Tibial artery (tissue), 4 donors: ENCODE measurements at regions not wholly inside any gene's neighbourhood (a gene's known extent, or its start where the extent isn't known, plus 50 kb on each side); places are given as distances from the start of the nearest gene placed in this dataset.
A peak's percentile ranks its signal among the peaks of the same experiment; 100 is the strongest.
"Not testable (repeated sequence)": the region's sequence is repeated elsewhere in the genome, so short reads cannot be mapped to it uniquely, and the experiment has no call there.

Source experiments
- DNase-seq, 2 donors: peaks; one replicate each; pipeline ENCODE4 v3.0.0-alpha.2; 2019
- H3K27ac ChIP-seq, 2 donors: fragments of 200-600 bp; sonication (generic) in 1 of 2; 1 replicate in 1 of 2; 2 replicates in 1 of 2; pipeline ENCODE4 v1.5.1; 2018 to 2019; ENCODE audit warnings: mild to moderate bottlenecking in 1 of 2
- H3K27me3 ChIP-seq, 2 donors: fragments of 200-600 bp; sonication (generic) in 1 of 2; one replicate each; pipeline versions ENCODE4 v1.5.1 to v1.6.0; 2016 to 2019
- H3K36me3 ChIP-seq, 3 donors: fragments of 200-600 bp; sonication (generic) in 2 of 3; one replicate each; pipeline ENCODE4 v1.5.1; 2016 to 2019; ENCODE audit warnings: mild to moderate bottlenecking in 2 of 3
- H3K4me1 ChIP-seq, 4 donors: fragments of 200-600 bp; sonication (generic) in 2 of 4; 1 replicate in 3 of 4; 2 replicates in 1 of 4; pipeline ENCODE4 v1.5.1; 2016 to 2019
- H3K4me3 ChIP-seq, 2 donors: fragments of 200-600 bp; sonication (generic) in 1 of 2; 1 replicate in 1 of 2; 2 replicates in 1 of 2; pipeline ENCODE4 v1.5.1; 2018 to 2019; ENCODE audit warnings: mild to moderate bottlenecking in 2 of 2
- H3K9me3 ChIP-seq, 3 donors: fragments of 200-600 bp; sonication (generic) in 1 of 3; one replicate each; pipeline ENCODE4 v1.5.1; 2016 to 2019
- CTCF ChIP-seq, 2 experiments: fragments of 200-600 bp in 1 of 2; fragments of 450-650 bp in 1 of 2; IDR thresholded peaks; one replicate each; pipeline ENCODE4 v1.5.1; 2017 to 2019; ENCODE audit warnings: antibody characterized with exemption in 2 of 2, mild to moderate bottlenecking in 1 of 2, moderate library complexity in 1 of 2
- intact Hi-C: fragments of 100-400 bp; cut with DNase I; formaldehyde crosslinking; loops from one replicate; pipeline ENCODE4 v1.15.0; 2023; ENCODE audit warnings: low total_unique reads

GRCh38 chr11:71173709-71174108 lies 78.7 kb downstream of the SHANK2 start:
- TF ChIP-seq CTCF (IDR thresholded peaks at IDR 0.05) = no peak
- intact Hi-C loops = no loop called here
- no peak for DNase-seq

GRCh38 chr11:71172680-71173079 lies 79.7 kb downstream of the SHANK2 start:
- peaks cover 0 to 14% of the 10 kb centered on the region in 2 donors for H3K27me3 ChIP-seq
- intact Hi-C loops = no loop called here
- DNase-seq = no peak
- no peak overlapping the region for H3K4me3 ChIP-seq
- no peaks in the 10 kb centered on the region for H3K4me1 ChIP-seq
- no peak overlapping the region for H3K27ac ChIP-seq
- TF ChIP-seq CTCF (IDR thresholded peaks at IDR 0.05) = no peak
- no peaks in the 10 kb centered on the region for H3K36me3 ChIP-seq
- H3K9me3 ChIP-seq = peaks cover 0 to 17% (median 3%) of the 10 kb centered on the region in 3 donors

More at GRCh38 chr11:71173709-71174108, 78.7 kb downstream of the SHANK2 start:
- Histone ChIP-seq H3K4me1 (no peaks in the 10 kb centered on the region), H3K36me3 (no peaks in the 10 kb centered on the region), H3K27ac (no peak overlapping the region), H3K27me3 (peaks cover 0 to 14% of the 10 kb centered on the region in 2 donors), H3K4me3 (no peak overlapping the region), H3K9me3 (peaks cover 0 to 17% (median 3%) of the 10 kb centered on the region in 3 donors)

GRCh38 chr11:71171576-71171975 lies 80.8 kb downstream of the SHANK2 start:
- intact Hi-C loops = no loop called here
- Histone ChIP-seq H3K27me3 (peaks cover 0 to 14% of the 10 kb centered on the region in 2 donors), H3K36me3 (no peaks in the 10 kb centered on the region), H3K9me3 (peaks cover 0 to 10% (median under 1%) of the 10 kb centered on the region in 3 donors), H3K4me3 (no peak overlapping the region), H3K27ac (no peak overlapping the region), H3K4me1 (no peaks in the 10 kb centered on the region)
- DNase-seq = no peak
- no peak for TF ChIP-seq CTCF (IDR thresholded peaks at IDR 0.05)

GRCh38 chr11:71170624-71171423 lies 81.6 kb downstream of the SHANK2 start:
- H3K9me3 ChIP-seq = peaks cover 0 to 3% (median 0%) of the 10 kb centered on the region in 3 donors
- no peak overlapping the region for H3K4me3 ChIP-seq
- peaks cover 0 to 17% of the 10 kb centered on the region in 2 donors for H3K27me3 ChIP-seq
- TF ChIP-seq CTCF (IDR thresholded peaks at IDR 0.05) = no peak
- intact Hi-C loops = no loop called here
- DNase-seq = peak in 1 of 2 donors; percentile 41
- no peaks in the 10 kb centered on the region for H3K4me1 ChIP-seq
- H3K27ac ChIP-seq = no peak overlapping the region
- H3K36me3 ChIP-seq = no peaks in the 10 kb centered on the region

- TF ChIP-seq CTCF (IDR thresholded peaks at IDR 0.05) = no peak
- peak in 1 of 2 donors; percentile 1 for DNase-seq
Measured at GRCh38 chr11:71169313-71169712, 83.1 kb downstream of the SHANK2 start.

GRCh38 chr11:71167814-71168213 lies 84.6 kb downstream of the SHANK2 start:
- H3K4me3 ChIP-seq, intact Hi-C loops, DNase-seq, H3K9me3 ChIP-seq, H3K36me3 ChIP-seq, H3K27ac ChIP-seq, H3K4me1 ChIP-seq: not testable (repeated sequence)
- peaks cover 0 to 14% of the 10 kb centered on the region in 2 donors for H3K27me3 ChIP-seq

More at GRCh38 chr11:71169313-71169712, 83.1 kb downstream of the SHANK2 start:
- Histone ChIP-seq H3K27me3 (peaks cover 0 to 18% of the 10 kb centered on the region in 2 donors), H3K27ac (no peak overlapping the region), H3K36me3 (no peaks in the 10 kb centered on the region), H3K4me1 (no peaks in the 10 kb centered on the region), H3K9me3 (no peaks in the 10 kb centered on the region), H3K4me3 (no peak overlapping the region)
- intact Hi-C loops = no loop called here
